Kidney (tissue), 13 donors: ENCODE measurements at regions not wholly inside any gene's neighbourhood (a gene's known extent, or its start where the extent isn't known, plus 50 kb on each side); places are given as distances from the start of the nearest gene placed in this dataset.

Experiments
- DNase-seq, 5 donors: peaks; one replicate each; pipeline ENCODE4 v3.0.0-alpha.2; 2013 to 2020
- FAIRE-seq: peaks from 2 replicates; lab custom pipeline; 2012; peaks lifted over from hg19 to GRCh38; lab: Jason Lieb, UNC
- H3K27ac ChIP-seq, 2 donors: one replicate each; pipeline ENCODE4 v1.7.0; 2013; ENCODE audit warnings: low read depth in 2 of 2, low read length in 2 of 2, inconsistent platforms in 1 of 2
- H3K27me3 ChIP-seq: one replicate; pipeline ENCODE4 v1.7.1; 2013; ENCODE audit warnings: low read length, inconsistent platforms; ENCODE audit not compliant: control insufficient read depth, insufficient read depth
- H3K36me3 ChIP-seq, 3 donors: one replicate each; pipeline versions ENCODE4 v1.7.0 to v1.7.1; 2013; ENCODE audit warnings: low read length in 3 of 3, control low read depth in 1 of 3, inconsistent platforms in 1 of 3; ENCODE audit not compliant: insufficient read depth in 3 of 3, control insufficient read depth in 2 of 3
- H3K4me1 ChIP-seq, 3 donors: one replicate each; pipeline versions ENCODE4 v1.7.0 to v1.7.1; 2013; ENCODE audit warnings: low read length in 3 of 3, inconsistent platforms in 1 of 3, low read depth in 1 of 3; ENCODE audit not compliant: control insufficient read depth in 2 of 3, insufficient read depth in 2 of 3
- H3K4me3 ChIP-seq, 3 donors: one replicate each; pipeline versions ENCODE4 v1.7.0 to v1.8.1; 2013; ENCODE audit warnings: low read length in 3 of 3, control low read depth in 1 of 3, inconsistent platforms in 1 of 3
- H3K9ac ChIP-seq, 3 donors: one replicate each; pipeline versions ENCODE4 v1.7.0 to v1.7.1; 2013; ENCODE audit warnings: low read length in 3 of 3, control low read depth in 1 of 3, inconsistent platforms in 1 of 3
- H3K9me3 ChIP-seq, 3 donors: one replicate each; pipeline versions ENCODE4 v1.7.0 to v1.7.1; 2013; ENCODE audit warnings: low read length in 3 of 3, control low read depth in 1 of 3, inconsistent platforms in 1 of 3; ENCODE audit not compliant: control insufficient read depth in 2 of 3, insufficient read depth in 1 of 3
- CTCF ChIP-seq: IDR thresholded peaks from 3 replicates; pipeline ENCODE4 v1.5.1; 2012; ENCODE audit warnings: mild to moderate bottlenecking, moderate library complexity, borderline replicate concordance; ENCODE audit not compliant: insufficient read depth; ENCODE audit errors: extremely low read depth
- intact Hi-C: fragments of 100-400 bp; cut with DNase I; formaldehyde crosslinking; loops from one replicate; pipeline ENCODE4 v1.11.1; 2022
- donor health status: control.
- donor health status: control.
- donor health status: control.
- donor health status: control.
- donor health status: control.
- donor health status: DM: yes; HTN: yes; CAD: no.
- donor health status: Normal renal cell carcinoma (clear cell type).

GRCh38 chr2:239814116-239814860 lies 210.9 kb downstream of the NDUFA10 start:
- Histone ChIP-seq H3K36me3 (no peaks in the 10 kb centered on the region), H3K9ac (peak overlapping the region in 1 of 3 donors; percentile 19), H3K4me3 (no peak overlapping the region), H3K27me3 (no peaks in the 10 kb centered on the region), H3K4me1 (peaks cover 0 to 2% (median 0%) of the 10 kb centered on the region in 3 donors), H3K9me3 (no peaks in the 10 kb centered on the region), H3K27ac (peak overlapping the region; percentile 16 to 47)
- peak in 3 of 5 donors; percentile 61 to 81 (median 72) for DNase-seq
- FAIRE-seq = no peak
- no peak for TF ChIP-seq CTCF
- intact Hi-C loops = no loop called here

- Histone ChIP-seq H3K36me3 (no peaks in the 10 kb centered on the region), H3K4me3 (no peak overlapping the region), H3K4me1 (peaks cover 0 to 2% (median 0%) of the 10 kb centered on the region in 3 donors), H3K9me3 (no peaks in the 10 kb centered on the region), H3K9ac (no peak overlapping the region), H3K27me3 (no peaks in the 10 kb centered on the region), H3K27ac (no peak overlapping the region)
- FAIRE-seq (no peak), DNase-seq (peak in 2 of 5 donors; percentile 43 to 78)
- intact Hi-C loops = no loop called here
- TF ChIP-seq CTCF = no peak
These were observed 211.7 kb downstream of the NDUFA10 start for GRCh38 chr2:239813261-239814115.

GRCh38 chr2:239811806-239812560 lies 213.2 kb downstream of the NDUFA10 start:
- no peak overlapping the region for H3K27ac ChIP-seq
- DNase-seq (peak in 1 of 5 donors; percentile 28), FAIRE-seq (no peak)
- H3K36me3 ChIP-seq = no peaks in the 10 kb centered on the region
- H3K4me3 ChIP-seq = no peak overlapping the region
- H3K4me1 ChIP-seq = peaks cover 0 to 2% (median 0%) of the 10 kb centered on the region in 3 donors
- TF ChIP-seq CTCF = no peak
- H3K27me3 ChIP-seq = no peaks in the 10 kb centered on the region
- intact Hi-C loops = no loop called here
- H3K9me3 ChIP-seq = no peaks in the 10 kb centered on the region
- H3K9ac ChIP-seq = no peak overlapping the region
